Neural cell (in vitro differentiated cells): ENCODE measurements at regions not wholly inside any gene's neighbourhood (a gene's known extent, or its start where the extent isn't known, plus 50 kb on each side); places are given as distances from the start of the nearest gene placed in this dataset.

Experiments used
- H2AFZ ChIP-seq: fragments of 200-600, 300-800 bp; sonication (generic), shearing (Covaris generic); 2 replicates; pipeline ENCODE4 v1.6.0; 2014; ENCODE audit warnings: low read depth, mild to moderate bottlenecking, antibody characterized with exemption, low read length, moderate library complexity
- H3F3A ChIP-seq: fragments of 200-600 bp; shearing (Covaris generic); 2 replicates; pipeline ENCODE4 v1.6.1; 2016; ENCODE audit warnings: mild to moderate bottlenecking, moderate library complexity, mixed read lengths, antibody characterized with exemption, low read length; ENCODE audit not compliant: insufficient read depth, poor library complexity, severe bottlenecking
- H3K27ac ChIP-seq: fragments of 200-600, 300-800 bp; sonication (generic), shearing (Covaris generic); 2 replicates; pipeline ENCODE4 v1.5.1; 2014; ENCODE audit warnings: mild to moderate bottlenecking, low read length, moderate library complexity
- H3K27me3 ChIP-seq: fragments of 300-800, 200-600 bp; sonication (generic), shearing (Covaris generic); 2 replicates; pipeline ENCODE4 v1.6.0; 2014; ENCODE audit warnings: mild to moderate bottlenecking, low read depth, low read length, moderate library complexity; ENCODE audit not compliant: insufficient read depth
- H3K36me3 ChIP-seq: fragments of 300-800, 200-600 bp; sonication (generic), shearing (Covaris generic); 2 replicates; pipeline ENCODE4 v1.5.1; 2014; ENCODE audit warnings: mild to moderate bottlenecking, antibody characterized with exemption, low read length, moderate library complexity; ENCODE audit not compliant: insufficient read depth
- H3K4me2 ChIP-seq: fragments of 300-800, 200-600 bp; sonication (generic), shearing (Covaris generic); 2 replicates; pipeline ENCODE4 v1.6.0; 2014; ENCODE audit warnings: mild to moderate bottlenecking, low read length
- H3K4me3 ChIP-seq: fragments of 300-800, 200-600 bp; sonication (generic), shearing (Covaris generic); 2 replicates; pipeline ENCODE4 v1.5.1; 2014; ENCODE audit warnings: mild to moderate bottlenecking, low read length, moderate library complexity
- H3K79me2 ChIP-seq: fragments of 200-600 bp; shearing (Covaris generic); replicated peaks from 2 replicates; pipeline ENCODE4 v1.6.0; 2014; ENCODE audit warnings: mild to moderate bottlenecking, low read length, moderate library complexity; ENCODE audit not compliant: insufficient read depth
- H3K9ac ChIP-seq: fragments of 300-800, 200-600 bp; sonication (generic), shearing (Covaris generic); 2 replicates; pipeline ENCODE4 v1.6.1; 2016; ENCODE audit warnings: mild to moderate bottlenecking, low read length, mixed read lengths
- H3K9me2 ChIP-seq: fragments of 200-600 bp; shearing (Covaris generic); 2 replicates; pipeline ENCODE4 v1.6.1; 2016; ENCODE audit warnings: mild to moderate bottlenecking, low read length, mixed read lengths; ENCODE audit not compliant: insufficient read depth
- H3K9me3 ChIP-seq: fragments of 200-600, 300-800 bp; sonication (generic), shearing (Covaris generic); 2 replicates; pipeline ENCODE4 v1.6.1; 2016; ENCODE audit warnings: mild to moderate bottlenecking, mixed run types, low read length, moderate library complexity, mixed read lengths
- H4K20me1 ChIP-seq: fragments of 200-600 bp; shearing (Covaris generic); 2 replicates; pipeline ENCODE4 v1.6.1; 2016; ENCODE audit warnings: mild to moderate bottlenecking, mixed run types; ENCODE audit not compliant: insufficient read depth
- EP300 ChIP-seq: fragments of 450-650 bp; conservative IDR thresholded peaks from 2 replicates; pipeline ENCODE4 v1.6.1; 2014; ENCODE audit warnings: antibody characterized with exemption, mild to moderate bottlenecking, moderate library complexity; ENCODE audit not compliant: poor library complexity, severe bottlenecking
- MXI1 ChIP-seq: fragments of 450-650 bp; conservative IDR thresholded peaks from 2 replicates; pipeline ENCODE4 v1.6.1; 2014; ENCODE audit warnings: antibody characterized with exemption, mild to moderate bottlenecking; ENCODE audit not compliant: poor library complexity, severe bottlenecking
- POLR2AphosphoS5 ChIP-seq: IDR thresholded peaks from 2 replicates; pipeline ENCODE4 v1.6.1; 2012
- TAF1 ChIP-seq: IDR thresholded peaks from 2 replicates; pipeline ENCODE4 v1.6.1; 2012; ENCODE audit warnings: low read depth
- TF ChIP-seq, protein P1 (sequence below): fragments of 450-650 bp; IDR thresholded peaks from 2 replicates; pipeline ENCODE4 v1.5.1; 2014; ENCODE audit warnings: antibody characterized with exemption, mild to moderate bottlenecking, moderate library complexity; ENCODE audit not compliant: poor library complexity, severe bottlenecking
- TF ChIP-seq, protein P2 (sequence below): IDR thresholded peaks from 2 replicates; pipeline ENCODE4 v1.6.1; 2012; ENCODE audit warnings: borderline replicate concordance

DNA sequence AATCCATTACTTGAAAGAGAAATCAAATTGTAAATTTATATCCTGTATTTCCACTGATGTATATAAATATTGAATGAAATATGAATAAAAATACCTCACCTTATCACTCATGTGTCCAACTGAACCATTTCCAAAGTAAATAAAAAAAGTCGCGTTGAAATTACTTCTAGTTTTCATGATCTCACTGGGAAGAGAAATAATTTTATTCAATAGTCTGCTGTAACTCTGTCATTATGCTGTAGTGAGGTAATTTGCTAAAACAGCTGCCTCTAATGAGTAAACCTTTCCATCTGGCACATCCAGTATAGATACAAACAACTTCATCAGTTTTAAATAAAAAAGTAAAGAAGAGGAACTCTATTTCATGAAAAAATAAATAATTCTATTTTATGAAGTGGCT is 611.5 kb downstream of the ZNF608 start:
- no peaks in the 10 kb centered on the region for H3K9me2 ChIP-seq
- H3F3A ChIP-seq: no peaks in the 10 kb centered on the region
- TF ChIP-seq, protein P1, sequence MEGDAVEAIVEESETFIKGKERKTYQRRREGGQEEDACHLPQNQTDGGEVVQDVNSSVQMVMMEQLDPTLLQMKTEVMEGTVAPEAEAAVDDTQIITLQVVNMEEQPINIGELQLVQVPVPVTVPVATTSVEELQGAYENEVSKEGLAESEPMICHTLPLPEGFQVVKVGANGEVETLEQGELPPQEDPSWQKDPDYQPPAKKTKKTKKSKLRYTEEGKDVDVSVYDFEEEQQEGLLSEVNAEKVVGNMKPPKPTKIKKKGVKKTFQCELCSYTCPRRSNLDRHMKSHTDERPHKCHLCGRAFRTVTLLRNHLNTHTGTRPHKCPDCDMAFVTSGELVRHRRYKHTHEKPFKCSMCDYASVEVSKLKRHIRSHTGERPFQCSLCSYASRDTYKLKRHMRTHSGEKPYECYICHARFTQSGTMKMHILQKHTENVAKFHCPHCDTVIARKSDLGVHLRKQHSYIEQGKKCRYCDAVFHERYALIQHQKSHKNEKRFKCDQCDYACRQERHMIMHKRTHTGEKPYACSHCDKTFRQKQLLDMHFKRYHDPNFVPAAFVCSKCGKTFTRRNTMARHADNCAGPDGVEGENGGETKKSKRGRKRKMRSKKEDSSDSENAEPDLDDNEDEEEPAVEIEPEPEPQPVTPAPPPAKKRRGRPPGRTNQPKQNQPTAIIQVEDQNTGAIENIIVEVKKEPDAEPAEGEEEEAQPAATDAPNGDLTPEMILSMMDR: no peak
- no peak for TF ChIP-seq POLR2AphosphoS5
- no peak for TF ChIP-seq MXI1
- no peak for TF ChIP-seq EP300
- H4K20me1 ChIP-seq: no peaks in the 10 kb centered on the region
- H3K27ac ChIP-seq: no peak overlapping the region
- H3K36me3 ChIP-seq: no peaks in the 10 kb centered on the region
- no peak overlapping the region for H3K9ac ChIP-seq
- no peaks in the 10 kb centered on the region for H3K9me3 ChIP-seq
- no peaks in the 10 kb centered on the region for H3K79me2 ChIP-seq
- no peaks in the 10 kb centered on the region for H3K27me3 ChIP-seq
- no peak overlapping the region for H2AFZ ChIP-seq
- H3K4me2 ChIP-seq: no peak overlapping the region
- no peak overlapping the region for H3K4me3 ChIP-seq

DNA sequence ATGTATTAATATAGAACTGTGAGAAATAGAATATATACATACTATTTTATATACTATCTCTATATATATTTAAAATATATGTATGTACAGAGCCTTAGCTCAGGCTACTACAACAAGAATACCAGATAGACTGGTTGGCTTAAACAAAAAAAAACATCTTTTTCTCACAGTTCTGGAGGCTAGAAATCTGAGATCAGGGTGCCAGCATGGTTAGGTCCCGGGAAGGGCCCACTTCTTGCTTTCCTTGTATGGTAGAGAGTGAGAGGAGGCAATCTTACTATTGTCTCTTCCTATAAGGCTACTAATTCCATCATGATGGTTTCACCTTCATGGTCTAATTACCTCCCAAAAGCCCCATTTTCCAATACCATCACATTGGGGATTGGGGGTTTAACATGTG is 613.0 kb downstream of the ZNF608 start:
- no peak overlapping the region for H3K9ac ChIP-seq
- no peaks in the 10 kb centered on the region for H3K9me3 ChIP-seq
- H3K4me3 ChIP-seq: no peak overlapping the region
- H2AFZ ChIP-seq: no peak overlapping the region
- TF ChIP-seq POLR2AphosphoS5 (no peak), EP300 (no peak), MXI1 (no peak)
- TF ChIP-seq, protein P2, sequence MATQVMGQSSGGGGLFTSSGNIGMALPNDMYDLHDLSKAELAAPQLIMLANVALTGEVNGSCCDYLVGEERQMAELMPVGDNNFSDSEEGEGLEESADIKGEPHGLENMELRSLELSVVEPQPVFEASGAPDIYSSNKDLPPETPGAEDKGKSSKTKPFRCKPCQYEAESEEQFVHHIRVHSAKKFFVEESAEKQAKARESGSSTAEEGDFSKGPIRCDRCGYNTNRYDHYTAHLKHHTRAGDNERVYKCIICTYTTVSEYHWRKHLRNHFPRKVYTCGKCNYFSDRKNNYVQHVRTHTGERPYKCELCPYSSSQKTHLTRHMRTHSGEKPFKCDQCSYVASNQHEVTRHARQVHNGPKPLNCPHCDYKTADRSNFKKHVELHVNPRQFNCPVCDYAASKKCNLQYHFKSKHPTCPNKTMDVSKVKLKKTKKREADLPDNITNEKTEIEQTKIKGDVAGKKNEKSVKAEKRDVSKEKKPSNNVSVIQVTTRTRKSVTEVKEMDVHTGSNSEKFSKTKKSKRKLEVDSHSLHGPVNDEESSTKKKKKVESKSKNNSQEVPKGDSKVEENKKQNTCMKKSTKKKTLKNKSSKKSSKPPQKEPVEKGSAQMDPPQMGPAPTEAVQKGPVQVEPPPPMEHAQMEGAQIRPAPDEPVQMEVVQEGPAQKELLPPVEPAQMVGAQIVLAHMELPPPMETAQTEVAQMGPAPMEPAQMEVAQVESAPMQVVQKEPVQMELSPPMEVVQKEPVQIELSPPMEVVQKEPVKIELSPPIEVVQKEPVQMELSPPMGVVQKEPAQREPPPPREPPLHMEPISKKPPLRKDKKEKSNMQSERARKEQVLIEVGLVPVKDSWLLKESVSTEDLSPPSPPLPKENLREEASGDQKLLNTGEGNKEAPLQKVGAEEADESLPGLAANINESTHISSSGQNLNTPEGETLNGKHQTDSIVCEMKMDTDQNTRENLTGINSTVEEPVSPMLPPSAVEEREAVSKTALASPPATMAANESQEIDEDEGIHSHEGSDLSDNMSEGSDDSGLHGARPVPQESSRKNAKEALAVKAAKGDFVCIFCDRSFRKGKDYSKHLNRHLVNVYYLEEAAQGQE: no peak
- peaks cover 2% of the 10 kb centered on the region for H3F3A ChIP-seq
- no peaks in the 10 kb centered on the region for H4K20me1 ChIP-seq
- H3K79me2 ChIP-seq: no peaks in the 10 kb centered on the region
- no peaks in the 10 kb centered on the region for H3K9me2 ChIP-seq
- H3K4me2 ChIP-seq: no peak overlapping the region
- no peak overlapping the region for H3K27ac ChIP-seq
- H3K36me3 ChIP-seq: no peaks in the 10 kb centered on the region
- no peaks in the 10 kb centered on the region for H3K27me3 ChIP-seq

GRCh38 chr5:124132843-124133242 is 613.6 kb downstream of the ZNF608 start:
- H3K4me2 ChIP-seq: no peak overlapping the region

More at GRCh38 chr5:124132843-124133242, 613.6 kb downstream of the ZNF608 start:
- Histone ChIP-seq H3K9me3 (no peaks in the 10 kb centered on the region), H3K79me2 (no peaks in the 10 kb centered on the region), H2AFZ (no peak overlapping the region), H3F3A (peaks cover 7% of the 10 kb centered on the region), H3K4me3 (no peak overlapping the region), H3K9me2 (no peaks in the 10 kb centered on the region), H3K27ac (no peak overlapping the region), H4K20me1 (no peaks in the 10 kb centered on the region), H3K9ac (no peak overlapping the region), H3K36me3 (no peaks in the 10 kb centered on the region), H3K27me3 (no peaks in the 10 kb centered on the region)
- TF ChIP-seq POLR2AphosphoS5 (no peak), TAF1 (no peak)
